GM12878 (cell line): ENCODE measurements at regions not wholly inside any gene's neighbourhood (a gene's known extent, or its start where the extent isn't known, plus 50 kb on each side); places are given as distances from the start of the nearest gene placed in this dataset.

Experiments used
- ATAC-seq: fragments of 200-7000 bp; cut with Tn5 transposase; 3 replicates; pipeline ENCODE4 v1.9.1; 2020; ENCODE audit warnings: mild to moderate bottlenecking, moderate library complexity
- BruUV-seq: library from RNA; stranded (reverse); fragments of 400-500 nt; replicated peaks from 2 replicates; lab custom pipeline; 2021; lab: Mats Ljungman, UMichigan
- CTCF ChIA-PET: fragments of 300-600 bp; sonication (Branson Sonifier 250); formaldehyde crosslinking; extraction: SDS; loops from one replicate; lab custom pipeline; 2021; ENCODE audit warnings: inconsistent platforms; lab: Yijun Ruan, JAX
- POLR2A ChIA-PET: fragments of 350-600 bp; formaldehyde crosslinking; extraction: SDS; loops from one replicate; lab custom pipeline; 2021; ENCODE audit warnings: inconsistent platforms; lab: Charles Lee
- RAD21 ChIA-PET: fragments of 300-600 bp; sonication (Branson Sonifier 250); formaldehyde crosslinking; loops from one replicate; lab custom pipeline; 2023; ENCODE audit warnings: antibody characterized with exemption; ENCODE audit not compliant: unreplicated experiment; lab: Charles Lee
- SMC1A ChIA-PET: fragments of 300-600 bp; sonication (Branson Sonifier 250); formaldehyde crosslinking; loops from one replicate; lab custom pipeline; 2023; ENCODE audit not compliant: unreplicated experiment, uncharacterized antibody; lab: Charles Lee
- DNase-seq: peaks from one replicate; pipeline ENCODE4 v3.0.0-alpha.2; 2011; ENCODE audit warnings: low read depth, low spot score
- FAIRE-seq: peaks from 3 replicates; lab custom pipeline; 2011; peaks lifted over from hg19 to GRCh38; lab: Jason Lieb, UNC
- H2AFZ ChIP-seq: 2 replicates; pipeline ENCODE4 v1.6.0; 2011; ENCODE audit warnings: low read depth, low read length, control low read depth; ENCODE audit not compliant: control insufficient read depth
- H3K27ac ChIP-seq: 2 replicates; pipeline ENCODE4 v1.5.1; 2011; ENCODE audit warnings: control low read depth; ENCODE audit not compliant: control insufficient read depth, insufficient read depth
- H3K27me3 ChIP-seq, 2 experiments: replicated peaks in 1 of 2; 2 replicates each; pipeline versions ENCODE4 v1.6.0 to v1.6.1; 2011; ENCODE audit warnings: low read length in 1 of 2; ENCODE audit not compliant: control insufficient read depth in 2 of 2, insufficient read depth in 2 of 2
- H3K36me3 ChIP-seq, 2 experiments: 2 replicates each; pipeline ENCODE4 v1.5.1; 2011; ENCODE audit warnings: low read length in 1 of 2; ENCODE audit not compliant: control insufficient read depth in 2 of 2, insufficient read depth in 2 of 2
- H3K4me1 ChIP-seq: 2 replicates; pipeline ENCODE4 v1.6.1; 2011; ENCODE audit warnings: mild to moderate bottlenecking, low read length, moderate library complexity, mixed read lengths; ENCODE audit not compliant: control insufficient read depth, insufficient read depth
- H3K4me2 ChIP-seq: 2 replicates; pipeline ENCODE4 v1.6.0; 2011; ENCODE audit warnings: control low read depth; ENCODE audit not compliant: control insufficient read depth, insufficient read depth
- H3K4me3 ChIP-seq: fragments of 200-600 bp; sonication (generic); 2 replicates; pipeline ENCODE4 v1.5.1; 2016
- H3K79me2 ChIP-seq: 2 replicates; pipeline ENCODE4 v1.6.0; 2011; ENCODE audit warnings: low read length; ENCODE audit not compliant: control insufficient read depth, insufficient read depth
- H3K9ac ChIP-seq: 2 replicates; pipeline ENCODE4 v1.8.0; 2011; ENCODE audit warnings: low read length, control low read depth, mixed read lengths; ENCODE audit not compliant: control insufficient read depth, insufficient read depth
- H3K9me3 ChIP-seq: replicated peaks from 3 replicates; pipeline ENCODE4 v1.5.1; 2011; ENCODE audit warnings: mild to moderate bottlenecking, low read length; ENCODE audit not compliant: control insufficient read depth, insufficient read depth
- H4K20me1 ChIP-seq: 2 replicates; pipeline ENCODE4 v1.6.0; 2011; ENCODE audit not compliant: control insufficient read depth, insufficient read depth
- ASH2L ChIP-seq: fragments of 300-600, 200-600 bp; sonication (generic); IDR thresholded peaks from 2 replicates; pipeline ENCODE4 v1.6.1; 2017; ENCODE audit warnings: low read depth, mild to moderate bottlenecking, borderline replicate concordance
- BACH1 ChIP-seq: fragments of 450-650 bp; IDR thresholded peaks from 2 replicates; pipeline ENCODE4 v1.6.1; 2017; ENCODE audit warnings: mild to moderate bottlenecking, borderline replicate concordance
- CHD1 ChIP-seq: IDR thresholded peaks from 2 replicates; pipeline ENCODE4 v1.6.1; 2012; ENCODE audit warnings: low read depth, low read length, improper control_type of control experiment
- HDAC6 ChIP-seq: fragments of 200-600 bp; sonication (generic); IDR thresholded peaks from one replicate; pipeline ENCODE4 v1.8.0; 2017; ENCODE audit warnings: antibody characterized with exemption; ENCODE audit not compliant: unreplicated experiment
- IKZF1 ChIP-seq: fragments of 450-650 bp; conservative IDR thresholded peaks from 2 replicates; pipeline ENCODE4 v1.6.1; 2017; ENCODE audit warnings: antibody characterized with exemption, mild to moderate bottlenecking
- IRF4 ChIP-seq: IDR thresholded peaks from 2 replicates; pipeline ENCODE4 v1.6.1; 2011; ENCODE audit warnings: low read depth, low read length
- MAX ChIP-seq: IDR thresholded peaks from 2 replicates; pipeline ENCODE4 v1.6.1; 2012; ENCODE audit warnings: low read depth, low read length, improper control_type of control experiment
- MEF2A ChIP-seq: IDR thresholded peaks from 2 replicates; pipeline ENCODE4 v1.6.1; 2011; ENCODE audit warnings: low read depth, mild to moderate bottlenecking, low read length, moderate library complexity; ENCODE audit not compliant: insufficient read depth
- MLLT1 ChIP-seq: fragments of 450-650 bp; IDR thresholded peaks from 2 replicates; pipeline ENCODE4 v1.6.1; 2016; ENCODE audit warnings: mild to moderate bottlenecking
- NBN ChIP-seq: fragments of 450-650 bp; IDR thresholded peaks from 2 replicates; pipeline ENCODE4 v1.6.1; 2016
- NR2C1 ChIP-seq: fragments of 450-650 bp; IDR thresholded peaks from 2 replicates; pipeline ENCODE4 v1.6.1; 2017; ENCODE audit warnings: antibody characterized with exemption, mild to moderate bottlenecking, moderate library complexity
- USF2 ChIP-seq: IDR thresholded peaks from 2 replicates; pipeline ENCODE4 v1.6.1; 2011; ENCODE audit warnings: low read depth, low read length, improper control_type of control experiment, borderline replicate concordance
- YY1 ChIP-seq: IDR thresholded peaks from 2 replicates; pipeline ENCODE4 v1.6.1; 2011; ENCODE audit warnings: low read depth, mild to moderate bottlenecking, low read length
- ZNF274 ChIP-seq: IDR thresholded peaks from one replicate; pipeline ENCODE4 v1.8.0; 2011; ENCODE audit not compliant: insufficient read length, insufficient read depth
- ZZZ3 ChIP-seq: IDR thresholded peaks from 2 replicates; pipeline ENCODE4 v1.6.1; 2011; ENCODE audit warnings: low read depth; ENCODE audit not compliant: control insufficient read depth, insufficient read length
- WGBS: methylation state at CpG from one replicate; pipeline ENCODE4 v1.1.6; 2016; ENCODE audit warnings: low lambda C conversion rate; ENCODE audit not compliant: insufficient replicate concordance, insufficient coverage; ENCODE audit errors: missing lambda C conversion rate; 5-methylcytosine and 5-hydroxymethylcytosine counted together
- in situ Hi-C: fragments of 300-500 bp; cut with MboI; formaldehyde crosslinking; loops from 9 replicates; pipeline ENCODE4 v1.14.3; 2018; ENCODE audit warnings: mixed read lengths
- intact Hi-C: fragments of 100-400 bp; cut with micrococcal nuclease; formaldehyde crosslinking; loops from one replicate; pipeline ENCODE4 v1.14.2; 2022; ENCODE audit not compliant: unreplicated experiment

GRCh38 chr10:65808687-65809333, 1117.0 kb upstream of the LRRTM3 start (continued):
- no peak for TF ChIP-seq USF2
- no peak for TF ChIP-seq MEF2A
- TF ChIP-seq MAX, result no peak
- no peak for TF ChIP-seq YY1
- TF ChIP-seq ZNF274, result no peak
- no peak for TF ChIP-seq BACH1
- TF ChIP-seq CHD1, result no peak

- ChIA-PET CTCF (no interaction called here), POLR2A (no interaction called here), RAD21 (no interaction called here)
- Histone ChIP-seq H3K36me3 (no peaks in the 10 kb centered on the region), H2AFZ (no peak overlapping the region), H3K27ac (no peak overlapping the region), H4K20me1 (no peaks in the 10 kb centered on the region), H3K4me3 (no peak overlapping the region), H3K27me3 (no peaks in the 10 kb centered on the region), H3K9ac (no peak overlapping the region), H3K9me3 (no peaks in the 10 kb centered on the region), H3K4me1 (no peaks in the 10 kb centered on the region)
- WGBS, result 80% methylated on average over 26 of the region's 28 CpGs
- intact Hi-C loops, result no loop called here
- FAIRE-seq, result no peak
- TF ChIP-seq ASH2L (no peak), MLLT1 (no peak), IKZF1 (no peak), BACH1 (no peak), ZZZ3 (no peak), HDAC6 (no peak), MAX (no peak), NR2C1 (no peak), NBN (no peak), ZNF274 (no peak), IRF4 (no peak)
- TF ChIP-seq, all 136 proteins: peak for 0
- Histone ChIP-seq H3K4me2 (no peak overlapping the region), H3K79me2 (no peaks in the 10 kb centered on the region)
- in situ Hi-C loops, result no loop called here
- ATAC-seq (no peak), DNase-seq (no peak)
- SMC1A ChIA-PET, result interaction anchor here (0.8 kb wide), 1 partner anchor 22 kb away, joined by 3 read pairs; no protein-coding TSS in a partner anchor
- BruUV-seq, result no TSS peak
Measured at GRCh38 chr10:65811931-65812525, 1113.8 kb upstream of the LRRTM3 start.
